GM13977 (cell line): ENCODE measurements at regions not wholly inside any gene's neighbourhood (a gene's known extent, or its start where the extent isn't known, plus 50 kb on each side); places are given as distances from the start of the nearest gene placed in this dataset.
"Not testable (repeated sequence)": the region's sequence is repeated elsewhere in the genome, so short reads cannot be mapped to it uniquely, and the experiment has no call there.

Source experiments
- DNase-seq: peaks from one replicate; pipeline ENCODE4 v3.0.0; 2012; ENCODE audit warnings: low spot score
- CTCF ChIP-seq: IDR thresholded peaks from 2 replicates; pipeline ENCODE4 v1.5.1; 2012; ENCODE audit warnings: mild to moderate bottlenecking, control low read depth; ENCODE audit not compliant: insufficient read depth; ENCODE audit errors: extremely low read depth, missing control alignments
- in situ Hi-C: fragments of 300-500 bp; cut with MboI; formaldehyde crosslinking; loops from one replicate; pipeline ENCODE4 v1.12.0; 2022; ENCODE audit warnings: low sequenced_read_pairs, low pct_unique_long_range_greater_than_20kb, mixed read lengths, inconsistent platforms; ENCODE audit not compliant: unreplicated experiment

GRCh38 chr5:38793099-38793498 lies 52.7 kb upstream of the OSMR start:
- DNase-seq: no peak
- TF ChIP-seq CTCF: no peak
- in situ Hi-C loops: no loop called here

- DNase-seq, in situ Hi-C loops: not testable (repeated sequence)
These were observed 51.8 kb upstream of the OSMR start for GRCh38 chr5:38794037-38794436.

GRCh38 chr5:38794986-38795385 lies 50.8 kb upstream of the OSMR start:
- in situ Hi-C loops: no loop called here
- TF ChIP-seq CTCF: no peak
- DNase-seq: no peak

- DNase-seq: no peak
- TF ChIP-seq CTCF: no peak
- in situ Hi-C loops: no loop called here
These were observed 49.6 kb upstream of the OSMR start for GRCh38 chr5:38795986-38796741.
